ENCODE measurements at regions not wholly inside any gene's neighbourhood (a gene's known extent, or its start where the extent isn't known, plus 50 kb on each side); places are given as distances from the start of the nearest gene placed in this dataset.

DNA sequence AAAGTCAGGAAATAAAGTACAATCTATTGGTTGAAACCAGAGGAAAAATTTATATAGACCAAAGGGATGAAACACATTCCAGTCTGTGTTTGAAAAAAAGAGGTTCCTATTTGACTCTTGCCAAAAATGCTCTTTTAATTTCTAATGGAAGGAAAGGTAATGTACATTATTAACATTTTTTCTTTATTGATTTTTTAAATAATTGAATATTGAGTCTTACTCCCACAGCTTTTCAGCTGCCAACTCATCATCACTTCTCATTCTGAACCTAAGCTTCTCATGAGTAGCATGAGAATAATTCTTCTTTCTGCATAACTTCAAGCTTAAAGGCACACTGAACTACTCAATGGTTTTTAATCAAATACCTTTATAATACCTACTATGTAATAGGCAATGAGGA, 49.8 kb upstream of the FHIP2A start:
- no peak for DNase-seq

Data from GDM1 (cell line).